IPS-18a (cell line): ENCODE measurements at regions not wholly inside any gene's neighbourhood (a gene's known extent, or its start where the extent isn't known, plus 50 kb on each side); places are given as distances from the start of the nearest gene placed in this dataset.

Source experiments
- H3K27ac ChIP-seq: one replicate; pipeline ENCODE4 v1.5.1; 2013; ENCODE audit warnings: low read length
- H3K27me3 ChIP-seq: one replicate; pipeline ENCODE4 v1.6.1; 2013; ENCODE audit warnings: mild to moderate bottlenecking, low read length; ENCODE audit not compliant: control insufficient read depth, insufficient read depth
- H3K36me3 ChIP-seq: one replicate; pipeline ENCODE4 v1.6.1; 2013; ENCODE audit warnings: low read depth, low read length; ENCODE audit not compliant: control insufficient read depth
- H3K4me1 ChIP-seq: one replicate; pipeline ENCODE4 v1.6.1; 2013; ENCODE audit warnings: low read depth, low read length; ENCODE audit not compliant: control insufficient read depth
- H3K4me3 ChIP-seq: one replicate; pipeline ENCODE4 v1.5.1; 2013; ENCODE audit warnings: low read length
- H3K9ac ChIP-seq: one replicate; pipeline ENCODE4 v1.6.1; 2013; ENCODE audit warnings: mild to moderate bottlenecking, low read length, moderate library complexity
- H3K9me3 ChIP-seq: one replicate; pipeline ENCODE4 v1.6.1; 2013; ENCODE audit warnings: low read depth, low read length; ENCODE audit not compliant: control insufficient read depth

- no peak overlapping the region for H3K27ac ChIP-seq
- no peaks in the 10 kb centered on the region for H3K9me3 ChIP-seq
- no peak overlapping the region for H3K4me3 ChIP-seq
- H3K9ac ChIP-seq: no peak overlapping the region
- no peaks in the 10 kb centered on the region for H3K36me3 ChIP-seq
- H3K27me3 ChIP-seq: no peaks in the 10 kb centered on the region
- no peaks in the 10 kb centered on the region for H3K4me1 ChIP-seq
These were observed 204.9 kb downstream of the CDH7 start for GRCh38 chr18:65955747-65956146.

GRCh38 chr18:65954372-65954771 lies 203.6 kb downstream of the CDH7 start:
- no peak overlapping the region for H3K27ac ChIP-seq
- H3K27me3 ChIP-seq: no peaks in the 10 kb centered on the region
- no peaks in the 10 kb centered on the region for H3K9me3 ChIP-seq
- H3K36me3 ChIP-seq: no peaks in the 10 kb centered on the region
- H3K4me1 ChIP-seq: no peaks in the 10 kb centered on the region
- H3K9ac ChIP-seq: no peak overlapping the region
- no peak overlapping the region for H3K4me3 ChIP-seq

GRCh38 chr18:65946777-65947176 lies 196.0 kb downstream of the CDH7 start:
- Histone ChIP-seq H3K4me3 (no peak overlapping the region), H3K4me1 (peaks cover 26% of the 10 kb centered on the region), H3K36me3 (no peaks in the 10 kb centered on the region), H3K9me3 (no peaks in the 10 kb centered on the region), H3K27ac (no peak overlapping the region), H3K9ac (no peak overlapping the region), H3K27me3 (no peaks in the 10 kb centered on the region)

GRCh38 chr18:65943268-65943667 lies 192.5 kb downstream of the CDH7 start:
- H3K27ac ChIP-seq: peak overlapping the region; percentile 7

GRCh38 chr18:65942854-65943253 lies 192.0 kb downstream of the CDH7 start:
- Histone ChIP-seq H3K9ac (peak overlapping the region; percentile 13), H3K9me3 (no peaks in the 10 kb centered on the region), H3K36me3 (no peaks in the 10 kb centered on the region), H3K27ac (peak overlapping the region; percentile 7), H3K27me3 (no peaks in the 10 kb centered on the region), H3K4me1 (peaks cover 31% of the 10 kb centered on the region), H3K4me3 (peak overlapping the region; percentile 22)

More at GRCh38 chr18:65943268-65943667, 192.5 kb downstream of the CDH7 start:
- H3K4me1 ChIP-seq: peaks cover 31% of the 10 kb centered on the region
- no peak overlapping the region for H3K9ac ChIP-seq
- no peaks in the 10 kb centered on the region for H3K9me3 ChIP-seq
- H3K4me3 ChIP-seq: peak overlapping the region; percentile 22
- no peaks in the 10 kb centered on the region for H3K36me3 ChIP-seq
- H3K27me3 ChIP-seq: no peaks in the 10 kb centered on the region

GRCh38 chr18:65942104-65942503 lies 191.3 kb downstream of the CDH7 start:
- H3K4me3 ChIP-seq: no peak overlapping the region
- no peak overlapping the region for H3K27ac ChIP-seq
- H3K9ac ChIP-seq: no peak overlapping the region
- H3K36me3 ChIP-seq: no peaks in the 10 kb centered on the region
- H3K27me3 ChIP-seq: no peaks in the 10 kb centered on the region
- H3K4me1 ChIP-seq: peaks cover 31% of the 10 kb centered on the region
- H3K9me3 ChIP-seq: no peaks in the 10 kb centered on the region

GRCh38 chr18:65941482-65941881 lies 190.7 kb downstream of the CDH7 start:
- Histone ChIP-seq H3K9me3 (no peaks in the 10 kb centered on the region), H3K27me3 (no peaks in the 10 kb centered on the region), H3K4me3 (no peak overlapping the region)

More at GRCh38 chr18:65941482-65941881, 190.7 kb downstream of the CDH7 start:
- Histone ChIP-seq H3K27ac (no peak overlapping the region), H3K4me1 (peaks cover 27% of the 10 kb centered on the region), H3K9ac (no peak overlapping the region), H3K36me3 (no peaks in the 10 kb centered on the region)
